ENCODE measurements at regions not wholly inside any gene's neighbourhood (a gene's known extent, or its start where the extent isn't known, plus 50 kb on each side); places are given as distances from the start of the nearest gene placed in this dataset.
A peak's percentile ranks its signal among the peaks of the same experiment; 100 is the strongest.
"Not testable (repeated sequence)": the region's sequence is repeated elsewhere in the genome, so short reads cannot be mapped to it uniquely, and the experiment has no call there.

- DNase-seq: peak; percentile 54
Measured at GRCh38 chr11:81869351-81870065, 864.2 kb downstream of the FAM181B start.

- DNase-seq: no peak
Measured at GRCh38 chr11:81866896-81867295, 866.8 kb downstream of the FAM181B start.

- no peak for DNase-seq
Measured at GRCh38 chr11:81857386-81857785, 876.3 kb downstream of the FAM181B start.

- no peak for DNase-seq
Measured at GRCh38 chr11:81853791-81854190, 879.9 kb downstream of the FAM181B start.

GRCh38 chr11:81852896-81853295 lies 880.8 kb downstream of the FAM181B start:
- DNase-seq: no peak

- DNase-seq: peak; percentile 45
Measured at GRCh38 chr11:81840380-81840779, 893.3 kb downstream of the FAM181B start.

- DNase-seq: peak; percentile 32
Measured at GRCh38 chr11:81839976-81840375, 893.7 kb downstream of the FAM181B start.

- DNase-seq: no peak
Measured at GRCh38 chr11:81839016-81839415, 894.6 kb downstream of the FAM181B start.

GRCh38 chr11:81829976-81830375 lies 903.7 kb downstream of the FAM181B start:
- DNase-seq: peak; percentile 49

- no peak for DNase-seq
Measured at GRCh38 chr11:81825346-81825745, 908.3 kb downstream of the FAM181B start.

GRCh38 chr11:81819462-81819861 lies 914.2 kb downstream of the FAM181B start:
- DNase-seq: no peak

- no peak for DNase-seq
Measured at GRCh38 chr11:81804858-81805257, 928.8 kb downstream of the FAM181B start.

- DNase-seq: no peak
Measured at GRCh38 chr11:81802591-81802990, 931.1 kb downstream of the FAM181B start.

- no peak for DNase-seq
Measured at GRCh38 chr11:81792416-81792815, 941.2 kb downstream of the FAM181B start.

GRCh38 chr11:81787584-81788049 lies 946.0 kb downstream of the FAM181B start:
- DNase-seq: peak; percentile 82

- DNase-seq: peak; percentile 59
Measured at GRCh38 chr11:81772166-81772565, 961.5 kb downstream of the FAM181B start.

- DNase-seq: not testable (repeated sequence)
Measured at GRCh38 chr11:81769906-81770305, 963.8 kb downstream of the FAM181B start.

GRCh38 chr11:81756864-81757595 lies 976.6 kb downstream of the FAM181B start:
- DNase-seq: no peak

- no peak for DNase-seq
Measured at GRCh38 chr11:81749245-81749644, 984.4 kb downstream of the FAM181B start.

GRCh38 chr11:81744336-81745116 lies 989.1 kb downstream of the FAM181B start:
- DNase-seq: no peak

GRCh38 chr11:81725701-81726100 lies 1008.0 kb downstream of the FAM181B start:
- DNase-seq: peak; percentile 91

GRCh38 chr11:81717695-81718094 lies 1016.0 kb downstream of the FAM181B start:
- no peak for DNase-seq

- no peak for DNase-seq
Measured at GRCh38 chr11:81707881-81708280, 1025.8 kb downstream of the FAM181B start.

All from fibroblast of skin of right biceps (primary cell).